ENCODE measurements at regions not wholly inside any gene's neighbourhood (a gene's known extent, or its start where the extent isn't known, plus 50 kb on each side); places are given as distances from the start of the nearest gene placed in this dataset.

GRCh38 chr7:130990178-130990832 is 256.3 kb upstream of the KLF14 start:
- Mint-ChIP-seq H3K9me3 (no peaks in the 10 kb centered on the region), H3K4me1 (peaks cover 76% of the 10 kb centered on the region), H3K27ac (peak overlapping the region; percentile 79), H3K4me3 (peak overlapping the region; percentile 31), H3K27me3 (no peaks in the 10 kb centered on the region), H3K36me3 (ENCODE audit: low read depth) (peaks cover 5% of the 10 kb centered on the region)
- DNase-seq, result peak; percentile 54
- CTCF ChIA-PET, result interaction anchor here (0.5 to 3.0 kb wide), 9 partner anchors 8 to 94 kb away, joined by 3 to 13 read pairs (median 5); no protein-coding TSS in a partner anchor
- POLR2A ChIA-PET, result no interaction called here

- POLR2A ChIA-PET, result no interaction called here
- Mint-ChIP-seq H3K27ac (peak overlapping the region; percentile 37), H3K27me3 (no peaks in the 10 kb centered on the region), H3K9me3 (no peaks in the 10 kb centered on the region), H3K36me3 (ENCODE audit: low read depth) (peaks cover 3% of the 10 kb centered on the region), H3K4me3 (no peak overlapping the region), H3K4me1 (peaks cover 77% of the 10 kb centered on the region)
- CTCF ChIA-PET, result interaction anchor here (1.1 to 2.1 kb wide), 4 partner anchors 9 to 13 kb away, joined by 3 to 9 read pairs (median 4); no protein-coding TSS in a partner anchor
- DNase-seq, result no peak
These were observed 259.8 kb upstream of the KLF14 start for GRCh38 chr7:130993671-130994365.

GRCh38 chr7:130994378-130995115 is 260.5 kb upstream of the KLF14 start:
- H3K27me3 Mint-ChIP-seq, result no peaks in the 10 kb centered on the region
- H3K9me3 Mint-ChIP-seq, result no peaks in the 10 kb centered on the region
- ChIA-PET CTCF (interaction anchor here (1.1 to 2.1 kb wide), 8 partner anchors 10 to 98 kb away, joined by 3 to 9 read pairs (median 4); no protein-coding TSS in a partner anchor), POLR2A (no interaction called here)
- peaks cover 77% of the 10 kb centered on the region for H3K4me1 Mint-ChIP-seq
- no peak for DNase-seq
- H3K27ac Mint-ChIP-seq, result peak overlapping the region; percentile 37
- peaks cover 3% of the 10 kb centered on the region for H3K36me3 Mint-ChIP-seq (ENCODE audit: low read depth)
- no peak overlapping the region for H3K4me3 Mint-ChIP-seq

GRCh38 chr7:130995252-130996081 is 261.5 kb upstream of the KLF14 start:
- H3K36me3 Mint-ChIP-seq (ENCODE audit: low read depth), result peaks cover 7% of the 10 kb centered on the region
- CTCF ChIA-PET, result interaction anchor here (0.6 to 2.1 kb wide), 9 partner anchors 9 to 99 kb away, joined by 3 to 9 read pairs (median 4); no protein-coding TSS in a partner anchor

GRCh38 chr7:130996205-130996832 is 262.3 kb upstream of the KLF14 start:
- H3K27ac Mint-ChIP-seq, result peak overlapping the region; percentile 56
- no peaks in the 10 kb centered on the region for H3K9me3 Mint-ChIP-seq
- H3K4me3 Mint-ChIP-seq, result no peak overlapping the region
- ChIA-PET POLR2A (interaction anchor here (0.6 kb wide), 1 partner anchor 7 kb away, joined by 3 read pairs; no protein-coding TSS in a partner anchor), CTCF (interaction anchor here (1.0 to 1.7 kb wide), 4 partner anchors 9 to 100 kb away, joined by 3 to 7 read pairs (median 4); no protein-coding TSS in a partner anchor)
- H3K27me3 Mint-ChIP-seq, result no peaks in the 10 kb centered on the region
- peaks cover 67% of the 10 kb centered on the region for H3K4me1 Mint-ChIP-seq
- no peak for DNase-seq
- peaks cover 7% of the 10 kb centered on the region for H3K36me3 Mint-ChIP-seq (ENCODE audit: low read depth)

More at GRCh38 chr7:130995252-130996081, 261.5 kb upstream of the KLF14 start:
- Mint-ChIP-seq H3K27me3 (no peaks in the 10 kb centered on the region), H3K9me3 (no peaks in the 10 kb centered on the region), H3K27ac (peak overlapping the region; percentile 37), H3K4me3 (no peak overlapping the region), H3K4me1 (peaks cover 76% of the 10 kb centered on the region)
- POLR2A ChIA-PET, result interaction anchor here (0.6 kb wide), 1 partner anchor 8 kb away, joined by 3 read pairs; no protein-coding TSS in a partner anchor
- no peak for DNase-seq

- Mint-ChIP-seq H3K27ac (peak overlapping the region; percentile 56), H3K9me3 (no peaks in the 10 kb centered on the region), H3K36me3 (ENCODE audit: low read depth) (peaks cover 11% of the 10 kb centered on the region), H3K27me3 (no peaks in the 10 kb centered on the region), H3K4me1 (peaks cover 65% of the 10 kb centered on the region), H3K4me3 (peak overlapping the region; percentile 39)
- ChIA-PET POLR2A (interaction anchor here (0.6 kb wide), 1 partner anchor 15 kb away, joined by 6 read pairs; no protein-coding TSS in a partner anchor), CTCF (interaction anchor here (1.0 to 1.7 kb wide), 2 partner anchors 10 to 16 kb away, joined by 3 to 4 read pairs; no protein-coding TSS in a partner anchor)
- peak; percentile 33 for DNase-seq
These were observed 262.8 kb upstream of the KLF14 start for GRCh38 chr7:130996833-130997231.

- no peak for DNase-seq
- CTCF ChIA-PET, result interaction anchor here (1.1 to 2.2 kb wide), 4 partner anchors 10 to 18 kb away, joined by 3 to 6 read pairs (median 4); no protein-coding TSS in a partner anchor
- Mint-ChIP-seq H3K9me3 (peaks cover 10% of the 10 kb centered on the region), H3K27ac (no peak overlapping the region), H3K4me1 (peaks cover 56% of the 10 kb centered on the region), H3K27me3 (no peaks in the 10 kb centered on the region), H3K4me3 (no peak overlapping the region), H3K36me3 (ENCODE audit: low read depth) (peaks cover 25% of the 10 kb centered on the region)
- POLR2A ChIA-PET, result no interaction called here
These were observed 265.1 kb upstream of the KLF14 start for GRCh38 chr7:130998993-130999602.

GRCh38 chr7:130999926-131000325 is 265.9 kb upstream of the KLF14 start:
- DNase-seq, result no peak
- no peaks in the 10 kb centered on the region for H3K27me3 Mint-ChIP-seq
- no peak overlapping the region for H3K27ac Mint-ChIP-seq
- no peak overlapping the region for H3K4me3 Mint-ChIP-seq
- H3K36me3 Mint-ChIP-seq (ENCODE audit: low read depth), result peaks cover 29% of the 10 kb centered on the region
- ChIA-PET POLR2A (no interaction called here), CTCF (interaction anchor here (1.7 to 2.2 kb wide), 6 partner anchors 10 to 40 kb away, joined by 3 to 6 read pairs (median 4); no protein-coding TSS in a partner anchor)
- peaks cover 10% of the 10 kb centered on the region for H3K9me3 Mint-ChIP-seq
- H3K4me1 Mint-ChIP-seq, result peaks cover 54% of the 10 kb centered on the region

GRCh38 chr7:131000389-131000788 is 266.4 kb upstream of the KLF14 start:
- Mint-ChIP-seq H3K4me1 (peaks cover 52% of the 10 kb centered on the region), H3K9me3 (peaks cover 10% of the 10 kb centered on the region), H3K27ac (no peak overlapping the region), H3K4me3 (no peak overlapping the region), H3K36me3 (ENCODE audit: low read depth) (peaks cover 32% of the 10 kb centered on the region), H3K27me3 (no peaks in the 10 kb centered on the region)
- no peak for DNase-seq
- POLR2A ChIA-PET, result no interaction called here
- CTCF ChIA-PET, result interaction anchor here (1.7 to 2.2 kb wide), 7 partner anchors 11 to 40 kb away, joined by 3 to 6 read pairs (median 5); no protein-coding TSS in a partner anchor

GRCh38 chr7:131000873-131001272 is 266.9 kb upstream of the KLF14 start:
- CTCF ChIA-PET, result interaction anchor here (0.8 to 2.2 kb wide), 8 partner anchors 9 to 54 kb away, joined by 3 to 6 read pairs (median 4); no protein-coding TSS in a partner anchor
- POLR2A ChIA-PET, result no interaction called here
- Mint-ChIP-seq H3K9me3 (peaks cover 10% of the 10 kb centered on the region), H3K36me3 (ENCODE audit: low read depth) (peaks cover 35% of the 10 kb centered on the region), H3K27ac (no peak overlapping the region), H3K4me3 (no peak overlapping the region), H3K27me3 (no peaks in the 10 kb centered on the region), H3K4me1 (peaks cover 51% of the 10 kb centered on the region)
- no peak for DNase-seq

GRCh38 chr7:131002600-131002999 is 268.6 kb upstream of the KLF14 start:
- H3K9me3 Mint-ChIP-seq, result peaks cover 10% of the 10 kb centered on the region
- peaks cover 46% of the 10 kb centered on the region for H3K4me1 Mint-ChIP-seq
- H3K4me3 Mint-ChIP-seq, result no peak overlapping the region
- POLR2A ChIA-PET, result no interaction called here
- H3K27me3 Mint-ChIP-seq, result no peaks in the 10 kb centered on the region
- H3K27ac Mint-ChIP-seq, result no peak overlapping the region
- no peak for DNase-seq
- CTCF ChIA-PET, result interaction anchor here (0.7 to 3.5 kb wide), 7 partner anchors 9 to 506 kb away, joined by 3 to 21 read pairs (median 4); no protein-coding TSS in a partner anchor
- H3K36me3 Mint-ChIP-seq (ENCODE audit: low read depth), result peaks cover 35% of the 10 kb centered on the region

Data from activated CD4-positive, alpha-beta T cell treated with anti-CD3 and anti-CD28 coated beads, Interleukin-2, amount 10 ng/mL, durations not matched to agents 7 days and 5 days (primary cell).